MM.1S (cell line): ENCODE measurements at regions not wholly inside any gene's neighbourhood (a gene's known extent, or its start where the extent isn't known, plus 50 kb on each side); places are given as distances from the start of the nearest gene placed in this dataset.

Experiments
- DNase-seq: peaks from one replicate; pipeline ENCODE4 v3.0.0-alpha.2; 2015
- H2AFZ ChIP-seq: fragments of 300-600 bp; sonication (generic); 2 replicates; pipeline ENCODE4 v1.6.0; 2016; ENCODE audit warnings: antibody characterized with exemption, low read length
- H3F3A ChIP-seq: fragments of 300-600 bp; sonication (generic); 2 replicates; pipeline ENCODE4 v1.6.1; 2016; ENCODE audit warnings: mild to moderate bottlenecking, antibody characterized with exemption, low read length, moderate library complexity, mixed read lengths; ENCODE audit not compliant: insufficient read depth
- H3K27ac ChIP-seq: fragments of 300-600 bp; sonication (generic); 2 replicates; pipeline ENCODE4 v1.5.1; 2016; ENCODE audit warnings: mild to moderate bottlenecking, low read length
- H3K27me3 ChIP-seq: fragments of 300-600 bp; sonication (generic); replicated peaks from 2 replicates; pipeline ENCODE4 v1.6.0; 2016; ENCODE audit warnings: low read length; ENCODE audit not compliant: insufficient read depth
- H3K36me3 ChIP-seq: fragments of 300-600 bp; sonication (generic); replicated peaks from 2 replicates; pipeline ENCODE4 v1.6.1; 2016; ENCODE audit warnings: mild to moderate bottlenecking, low read length, mixed read lengths; ENCODE audit not compliant: insufficient read depth
- H3K4me1 ChIP-seq: fragments of 300-600 bp; sonication (generic); 2 replicates; pipeline ENCODE4 v1.6.1; 2016; ENCODE audit warnings: low read length, mixed read lengths
- H3K4me2 ChIP-seq: fragments of 300-600 bp; sonication (generic); 2 replicates; pipeline ENCODE4 v1.6.0; 2016; ENCODE audit warnings: low read depth, low read length
- H3K4me3 ChIP-seq: fragments of 300-600 bp; sonication (generic); 2 replicates; pipeline ENCODE4 v1.5.1; 2016; ENCODE audit warnings: low read length, mixed read lengths
- H3K79me2 ChIP-seq: fragments of 300-600 bp; sonication (generic); 2 replicates; pipeline ENCODE4 v1.6.1; 2016; ENCODE audit warnings: mixed run types, low read length, mixed read lengths
- H3K9ac ChIP-seq: fragments of 300-600 bp; sonication (generic); 2 replicates; pipeline ENCODE4 v1.6.1; 2016; ENCODE audit warnings: low read length, mixed read lengths
- H3K9me2 ChIP-seq: fragments of 300-600 bp; sonication (generic); replicated peaks from 2 replicates; pipeline ENCODE4 v1.6.1; 2016; ENCODE audit warnings: mild to moderate bottlenecking, low read length, mixed read lengths; ENCODE audit not compliant: insufficient read depth
- H3K9me3 ChIP-seq: fragments of 300-600 bp; sonication (generic); replicated peaks from 2 replicates; pipeline ENCODE4 v1.6.1; 2016; ENCODE audit warnings: mild to moderate bottlenecking, low read length, mixed read lengths; ENCODE audit not compliant: insufficient read depth
- H4K20me1 ChIP-seq: fragments of 300-600 bp; sonication (generic); 2 replicates; pipeline ENCODE4 v1.6.1; 2016; ENCODE audit warnings: mild to moderate bottlenecking, low read length, moderate library complexity, mixed read lengths; ENCODE audit not compliant: insufficient read depth
- EZH2 ChIP-seq: fragments of 300-600 bp; sonication (generic); optimal IDR thresholded peaks from 2 replicates; pipeline ENCODE3; 2017; ENCODE audit warnings: low read depth, mild to moderate bottlenecking, antibody characterized with exemption, low read length, mixed read lengths
- EZH2phosphoT487 ChIP-seq: fragments of 300-600 bp; sonication (generic); IDR thresholded peaks from 2 replicates; pipeline ENCODE4 v1.6.1; 2018; ENCODE audit warnings: antibody characterized with exemption, low read length
- TF ChIP-seq, protein P1 (sequence below): fragments of 300-600 bp; sonication (generic); IDR thresholded peaks from 2 replicates; pipeline ENCODE4 v1.5.1; 2016; ENCODE audit warnings: antibody characterized with exemption, low read length, mixed read lengths

DNA sequence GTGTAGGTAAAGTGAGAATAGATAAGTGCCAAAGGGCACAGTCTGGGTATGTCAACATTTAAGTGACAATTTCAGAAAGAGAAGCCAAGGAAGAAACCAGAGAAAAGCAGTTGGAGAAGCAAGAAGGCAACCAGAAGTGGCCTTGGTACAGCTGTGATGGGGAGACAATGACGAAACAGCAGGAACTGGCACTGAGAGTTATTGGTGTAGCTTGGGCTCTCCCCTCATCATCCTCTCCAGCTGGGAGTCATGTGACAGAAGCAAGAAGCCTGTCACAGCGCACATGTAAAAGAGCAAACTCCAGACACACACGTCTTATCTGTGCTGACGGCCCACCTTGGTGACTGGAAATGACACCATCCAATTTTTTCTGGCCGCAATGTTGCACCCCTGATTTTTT lies 203.3 kb upstream of the NUDT4 start:
- Histone ChIP-seq H3K4me3 (no peak overlapping the region), H3K27ac (no peak overlapping the region), H3K9me3 (no peaks in the 10 kb centered on the region), H4K20me1 (no peaks in the 10 kb centered on the region), H3K36me3 (no peaks in the 10 kb centered on the region), H3K27me3 (no peaks in the 10 kb centered on the region), H3K4me2 (no peak overlapping the region), H2AFZ (no peak overlapping the region), H3K9ac (no peak overlapping the region), H3K79me2 (no peaks in the 10 kb centered on the region), H3K4me1 (no peaks in the 10 kb centered on the region), H3F3A (no peaks in the 10 kb centered on the region), H3K9me2 (no peaks in the 10 kb centered on the region)
- TF ChIP-seq, protein P1, sequence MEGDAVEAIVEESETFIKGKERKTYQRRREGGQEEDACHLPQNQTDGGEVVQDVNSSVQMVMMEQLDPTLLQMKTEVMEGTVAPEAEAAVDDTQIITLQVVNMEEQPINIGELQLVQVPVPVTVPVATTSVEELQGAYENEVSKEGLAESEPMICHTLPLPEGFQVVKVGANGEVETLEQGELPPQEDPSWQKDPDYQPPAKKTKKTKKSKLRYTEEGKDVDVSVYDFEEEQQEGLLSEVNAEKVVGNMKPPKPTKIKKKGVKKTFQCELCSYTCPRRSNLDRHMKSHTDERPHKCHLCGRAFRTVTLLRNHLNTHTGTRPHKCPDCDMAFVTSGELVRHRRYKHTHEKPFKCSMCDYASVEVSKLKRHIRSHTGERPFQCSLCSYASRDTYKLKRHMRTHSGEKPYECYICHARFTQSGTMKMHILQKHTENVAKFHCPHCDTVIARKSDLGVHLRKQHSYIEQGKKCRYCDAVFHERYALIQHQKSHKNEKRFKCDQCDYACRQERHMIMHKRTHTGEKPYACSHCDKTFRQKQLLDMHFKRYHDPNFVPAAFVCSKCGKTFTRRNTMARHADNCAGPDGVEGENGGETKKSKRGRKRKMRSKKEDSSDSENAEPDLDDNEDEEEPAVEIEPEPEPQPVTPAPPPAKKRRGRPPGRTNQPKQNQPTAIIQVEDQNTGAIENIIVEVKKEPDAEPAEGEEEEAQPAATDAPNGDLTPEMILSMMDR, result no peak
- TF ChIP-seq EZH2phosphoT487 (no peak), EZH2 (no peak)
- no peak for DNase-seq

- Histone ChIP-seq H3K9me2 (no peaks in the 10 kb centered on the region), H3K27me3 (no peaks in the 10 kb centered on the region), H2AFZ (no peak overlapping the region), H3K9me3 (no peaks in the 10 kb centered on the region), H3K4me2 (peak overlapping the region; percentile 12; the same call in 1 of the 2 replicates), H3F3A (no peaks in the 10 kb centered on the region), H3K36me3 (no peaks in the 10 kb centered on the region), H3K4me3 (no peak overlapping the region), H3K4me1 (no peaks in the 10 kb centered on the region), H3K9ac (no peak overlapping the region), H3K79me2 (no peaks in the 10 kb centered on the region), H4K20me1 (no peaks in the 10 kb centered on the region), H3K27ac (no peak overlapping the region)
- TF ChIP-seq EZH2phosphoT487, result no peak
- TF ChIP-seq, protein P1, result no peak
- TF ChIP-seq EZH2, result no peak
- DNase-seq, result no peak
These were observed 201.6 kb upstream of the NUDT4 start for GRCh38 chr12:93176165-93176564.

- Histone ChIP-seq H3K79me2 (no peaks in the 10 kb centered on the region), H3F3A (no peaks in the 10 kb centered on the region), H3K36me3 (no peaks in the 10 kb centered on the region), H2AFZ (peak overlapping the region; percentile 19; the same call in 1 of the 2 replicates), H3K9ac (no peak overlapping the region), H3K27ac (no peak overlapping the region), H3K9me3 (no peaks in the 10 kb centered on the region), H3K4me1 (no peaks in the 10 kb centered on the region), H3K4me2 (peak overlapping the region; percentile 12; the same call in 1 of the 2 replicates), H3K4me3 (no peak overlapping the region), H4K20me1 (no peaks in the 10 kb centered on the region), H3K27me3 (no peaks in the 10 kb centered on the region), H3K9me2 (no peaks in the 10 kb centered on the region)
- no peak for DNase-seq
- no peak for TF ChIP-seq EZH2phosphoT487
- TF ChIP-seq EZH2, result no peak
- TF ChIP-seq, protein P1, result no peak
These were observed 201.1 kb upstream of the NUDT4 start for GRCh38 chr12:93176610-93177126.
